WTC11 (cell line): ENCODE measurements at regions not wholly inside any gene's neighbourhood (a gene's known extent, or its start where the extent isn't known, plus 50 kb on each side); places are given as distances from the start of the nearest gene placed in this dataset.

Experiments
- CBFB ChIP-seq: sonication (generic); formaldehyde crosslinking; IDR thresholded peaks from 2 replicates; pipeline ENCODE4 v1.8.1; 2022; ENCODE audit warnings: mild to moderate bottlenecking, low read depth, missing genetic modification reagents
- CREB1 ChIP-seq: sonication (generic); formaldehyde crosslinking; IDR thresholded peaks from 2 replicates; pipeline ENCODE4 v1.8.0; 2023; ENCODE audit warnings: mild to moderate bottlenecking, missing genetic modification reagents
- NR3C1 ChIP-seq: sonication (generic); formaldehyde crosslinking; conservative IDR thresholded peaks from 2 replicates; pipeline ENCODE4 v1.8.1; 2023; ENCODE audit warnings: low read depth, mild to moderate bottlenecking, missing genetic modification reagents
- TF ChIP-seq, protein P1 (sequence below): sonication (generic); formaldehyde crosslinking; IDR thresholded peaks from 2 replicates; pipeline ENCODE4 v1.8.1; 2023; ENCODE audit warnings: mild to moderate bottlenecking, missing genetic modification reagents, moderate library complexity
- TF ChIP-seq, protein P2 (sequence below): fragments of 200-600 bp; IDR thresholded peaks from 2 replicates; pipeline ENCODE4 v1.8.0; 2022; ENCODE audit warnings: antibody characterized with exemption
- TF ChIP-seq, protein P3 (sequence below): sonication (generic); formaldehyde crosslinking; IDR thresholded peaks from 2 replicates; pipeline ENCODE4 v1.8.1; 2022; ENCODE audit warnings: mild to moderate bottlenecking, missing genetic modification reagents, moderate library complexity, borderline replicate concordance

DNA sequence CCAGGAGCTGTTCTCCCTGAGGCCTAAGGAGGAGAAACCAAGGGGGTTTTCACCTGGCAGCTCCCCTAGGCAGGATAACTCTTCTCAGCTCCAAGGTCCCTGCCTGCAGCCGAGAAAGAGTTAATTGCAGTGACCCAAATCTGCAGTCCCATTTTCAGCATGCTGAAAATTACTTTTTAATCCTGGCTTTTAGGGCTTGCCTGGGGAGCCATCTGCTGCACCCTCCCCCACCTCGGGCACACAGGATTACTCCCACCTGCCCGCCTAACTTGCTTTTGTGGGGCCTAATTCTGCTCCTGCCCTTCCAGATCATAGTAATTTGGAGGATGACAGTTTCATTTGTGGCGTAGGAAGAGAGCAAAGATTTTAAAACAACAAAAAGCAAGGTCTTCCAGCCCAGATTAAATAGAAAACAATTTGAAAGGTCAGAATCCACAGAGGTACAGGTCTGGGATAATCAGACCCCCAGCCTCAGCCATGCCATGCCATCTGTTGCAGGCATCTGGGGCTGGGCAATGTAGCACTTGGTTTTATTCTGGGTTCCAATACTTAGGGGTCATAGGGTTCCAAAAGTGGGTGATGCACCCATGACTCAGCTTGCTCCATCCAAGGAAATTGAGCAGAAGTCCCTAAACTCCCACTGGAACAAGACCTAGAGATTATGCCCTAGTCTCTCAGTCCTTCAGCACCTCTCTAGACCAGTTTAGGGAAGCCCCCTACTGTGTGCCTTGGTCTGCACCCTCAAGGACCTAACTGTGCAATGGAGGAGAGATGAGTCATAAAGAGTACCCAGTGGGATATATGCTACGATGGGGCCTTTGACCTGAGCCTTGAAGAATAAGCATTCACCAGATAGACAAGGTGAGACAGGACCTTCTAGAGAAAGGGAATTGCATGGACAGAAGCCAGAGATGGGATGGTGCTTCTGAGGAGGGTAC, 64.5 kb upstream of the NLK start:
- TF ChIP-seq, protein P1, sequence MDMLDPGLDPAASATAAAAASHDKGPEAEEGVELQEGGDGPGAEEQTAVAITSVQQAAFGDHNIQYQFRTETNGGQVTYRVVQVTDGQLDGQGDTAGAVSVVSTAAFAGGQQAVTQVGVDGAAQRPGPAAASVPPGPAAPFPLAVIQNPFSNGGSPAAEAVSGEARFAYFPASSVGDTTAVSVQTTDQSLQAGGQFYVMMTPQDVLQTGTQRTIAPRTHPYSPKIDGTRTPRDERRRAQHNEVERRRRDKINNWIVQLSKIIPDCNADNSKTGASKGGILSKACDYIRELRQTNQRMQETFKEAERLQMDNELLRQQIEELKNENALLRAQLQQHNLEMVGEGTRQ (CRISPR knock-in tag): no peak
- TF ChIP-seq CREB1 (no peak), NR3C1 (CRISPR knock-in tag) (no peak), CBFB (CRISPR knock-in tag) (no peak)
- TF ChIP-seq, protein P2, sequence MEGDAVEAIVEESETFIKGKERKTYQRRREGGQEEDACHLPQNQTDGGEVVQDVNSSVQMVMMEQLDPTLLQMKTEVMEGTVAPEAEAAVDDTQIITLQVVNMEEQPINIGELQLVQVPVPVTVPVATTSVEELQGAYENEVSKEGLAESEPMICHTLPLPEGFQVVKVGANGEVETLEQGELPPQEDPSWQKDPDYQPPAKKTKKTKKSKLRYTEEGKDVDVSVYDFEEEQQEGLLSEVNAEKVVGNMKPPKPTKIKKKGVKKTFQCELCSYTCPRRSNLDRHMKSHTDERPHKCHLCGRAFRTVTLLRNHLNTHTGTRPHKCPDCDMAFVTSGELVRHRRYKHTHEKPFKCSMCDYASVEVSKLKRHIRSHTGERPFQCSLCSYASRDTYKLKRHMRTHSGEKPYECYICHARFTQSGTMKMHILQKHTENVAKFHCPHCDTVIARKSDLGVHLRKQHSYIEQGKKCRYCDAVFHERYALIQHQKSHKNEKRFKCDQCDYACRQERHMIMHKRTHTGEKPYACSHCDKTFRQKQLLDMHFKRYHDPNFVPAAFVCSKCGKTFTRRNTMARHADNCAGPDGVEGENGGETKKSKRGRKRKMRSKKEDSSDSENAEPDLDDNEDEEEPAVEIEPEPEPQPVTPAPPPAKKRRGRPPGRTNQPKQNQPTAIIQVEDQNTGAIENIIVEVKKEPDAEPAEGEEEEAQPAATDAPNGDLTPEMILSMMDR: no peak
- TF ChIP-seq, protein P3, sequence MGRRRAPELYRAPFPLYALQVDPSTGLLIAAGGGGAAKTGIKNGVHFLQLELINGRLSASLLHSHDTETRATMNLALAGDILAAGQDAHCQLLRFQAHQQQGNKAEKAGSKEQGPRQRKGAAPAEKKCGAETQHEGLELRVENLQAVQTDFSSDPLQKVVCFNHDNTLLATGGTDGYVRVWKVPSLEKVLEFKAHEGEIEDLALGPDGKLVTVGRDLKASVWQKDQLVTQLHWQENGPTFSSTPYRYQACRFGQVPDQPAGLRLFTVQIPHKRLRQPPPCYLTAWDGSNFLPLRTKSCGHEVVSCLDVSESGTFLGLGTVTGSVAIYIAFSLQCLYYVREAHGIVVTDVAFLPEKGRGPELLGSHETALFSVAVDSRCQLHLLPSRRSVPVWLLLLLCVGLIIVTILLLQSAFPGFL (CRISPR knock-in tag): no peak
